ENCODE measurements at regions not wholly inside any gene's neighbourhood (a gene's known extent, or its start where the extent isn't known, plus 50 kb on each side); places are given as distances from the start of the nearest gene placed in this dataset.

DNA sequence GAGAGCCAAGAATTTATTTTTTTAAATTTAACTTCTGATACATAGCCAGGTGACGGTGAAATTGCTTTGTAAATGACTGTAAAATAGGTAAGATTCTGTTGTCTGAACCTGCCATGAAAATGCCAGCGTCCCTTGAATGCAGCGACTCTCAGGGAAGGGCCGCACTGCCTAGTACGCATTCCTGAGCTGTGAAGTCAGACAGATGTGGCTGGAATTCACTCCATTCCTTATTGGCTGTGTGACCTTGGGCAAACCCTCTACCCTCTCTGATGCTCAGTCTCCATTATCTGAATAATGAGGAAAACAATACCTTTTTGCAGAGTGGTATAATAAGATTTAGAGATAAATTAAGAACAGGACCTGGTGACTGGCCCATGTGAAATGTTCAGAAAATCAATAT, 167.1 kb upstream of the DAB1 start:
- TF ChIP-seq CTCF (IDR thresholded peaks at IDR 0.05) (no peak), POLR2A (IDR thresholded peaks at IDR 0.05) (no peak)

Data from Peyer's patch (tissue), 4 donors.